ENCODE measurements at regions not wholly inside any gene's neighbourhood (a gene's known extent, or its start where the extent isn't known, plus 50 kb on each side); places are given as distances from the start of the nearest gene placed in this dataset.

DNA sequence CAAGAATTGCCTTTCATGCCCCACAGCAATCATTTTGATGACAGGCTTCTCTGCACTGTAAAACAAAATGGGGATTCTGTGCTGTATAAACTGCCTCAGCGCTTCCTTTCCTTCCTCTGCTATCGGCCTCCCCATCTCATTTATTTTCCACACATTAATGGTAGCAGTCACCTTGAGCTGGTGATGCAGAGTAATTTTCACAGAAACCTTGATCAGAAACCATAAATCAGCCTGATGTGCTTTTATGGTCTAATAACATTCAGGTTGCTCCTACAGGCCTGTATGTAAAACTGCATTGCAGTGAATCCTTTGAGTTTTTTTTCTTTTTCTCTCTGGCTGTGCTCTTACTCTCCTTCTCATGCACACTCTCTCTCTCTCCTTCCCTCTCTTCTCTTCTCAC is 578.4 kb upstream of the STXBP6 start (continued):
- TF ChIP-seq DRAP1 (CRISPR knock-in tag; IDR thresholded peaks at IDR 0.05) (no peak), ARID2 (CRISPR knock-in tag; IDR thresholded peaks at IDR 0.05; ENCODE audit: borderline replicate concordance) (no peak), ZFP90 (CRISPR knock-in tag; IDR thresholded peaks at IDR 0.05; ENCODE audit: borderline replicate concordance) (no peak), ZNF562 (CRISPR knock-in tag; IDR thresholded peaks at IDR 0.05; ENCODE audit: borderline replicate concordance) (no peak), ZNF703 (CRISPR knock-in tag; IDR thresholded peaks at IDR 0.05; ENCODE audit: borderline replicate concordance) (no peak), SMAD3 (CRISPR knock-in tag; IDR thresholded peaks at IDR 0.05) (no peak), NR2C2 (CRISPR knock-in tag; IDR thresholded peaks at IDR 0.05; ENCODE audit: borderline replicate concordance) (no peak), PCBP1 (IDR thresholded peaks at IDR 0.05; ENCODE audit: borderline replicate concordance, low read depth, low read length) (no peak), GATAD1 (CRISPR knock-in tag; IDR thresholded peaks at IDR 0.05) (no peak), HIVEP1 (CRISPR knock-in tag; IDR thresholded peaks at IDR 0.05) (no peak)
- TF ChIP-seq, protein P1, sequence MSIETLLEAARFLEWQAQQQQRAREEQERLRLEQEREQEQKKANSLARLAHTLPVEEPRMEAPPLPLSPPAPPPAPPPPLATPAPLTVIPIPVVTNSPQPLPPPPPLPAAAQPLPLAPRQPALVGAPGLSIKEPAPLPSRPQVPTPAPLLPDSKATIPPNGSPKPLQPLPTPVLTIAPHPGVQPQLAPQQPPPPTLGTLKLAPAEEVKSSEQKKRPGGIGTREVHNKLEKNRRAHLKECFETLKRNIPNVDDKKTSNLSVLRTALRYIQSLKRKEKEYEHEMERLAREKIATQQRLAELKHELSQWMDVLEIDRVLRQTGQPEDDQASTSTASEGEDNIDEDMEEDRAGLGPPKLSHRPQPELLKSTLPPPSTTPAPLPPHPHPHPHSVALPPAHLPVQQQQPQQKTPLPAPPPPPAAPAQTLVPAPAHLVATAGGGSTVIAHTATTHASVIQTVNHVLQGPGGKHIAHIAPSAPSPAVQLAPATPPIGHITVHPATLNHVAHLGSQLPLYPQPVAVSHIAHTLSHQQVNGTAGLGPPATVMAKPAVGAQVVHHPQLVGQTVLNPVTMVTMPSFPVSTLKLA (IDR thresholded peaks at IDR 0.05), result no peak
- TF ChIP-seq, protein P2, sequence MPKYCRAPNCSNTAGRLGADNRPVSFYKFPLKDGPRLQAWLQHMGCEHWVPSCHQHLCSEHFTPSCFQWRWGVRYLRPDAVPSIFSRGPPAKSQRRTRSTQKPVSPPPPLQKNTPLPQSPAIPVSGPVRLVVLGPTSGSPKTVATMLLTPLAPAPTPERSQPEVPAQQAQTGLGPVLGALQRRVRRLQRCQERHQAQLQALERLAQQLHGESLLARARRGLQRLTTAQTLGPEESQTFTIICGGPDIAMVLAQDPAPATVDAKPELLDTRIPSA (CRISPR knock-in tag; IDR thresholded peaks at IDR 0.05; ENCODE audit: borderline replicate concordance), result no peak
- TF ChIP-seq, protein P3, sequence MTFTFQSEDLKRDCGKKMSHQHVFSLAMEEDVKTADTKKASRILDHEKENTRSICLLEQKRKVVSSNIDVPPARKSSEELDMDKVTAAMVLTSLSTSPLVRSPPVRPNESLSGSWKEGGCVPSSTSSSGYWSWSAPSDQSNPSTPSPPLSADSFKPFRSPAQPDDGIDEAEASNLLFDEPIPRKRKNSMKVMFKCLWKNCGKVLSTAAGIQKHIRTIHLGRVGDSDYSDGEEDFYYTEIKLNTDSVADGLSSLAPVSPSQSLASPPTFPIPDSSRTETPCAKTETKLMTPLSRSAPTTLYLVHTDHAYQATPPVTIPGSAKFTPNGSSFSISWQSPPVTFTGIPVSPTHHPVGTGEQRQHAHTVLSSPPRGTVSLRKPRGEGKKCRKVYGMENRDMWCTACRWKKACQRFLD (CRISPR knock-in tag; IDR thresholded peaks at IDR 0.05; ENCODE audit: borderline replicate concordance), result no peak

Data from HepG2 (cell line).